HG02852 (cell line): ENCODE measurements at regions not wholly inside any gene's neighbourhood (a gene's known extent, or its start where the extent isn't known, plus 50 kb on each side); places are given as distances from the start of the nearest gene placed in this dataset.
"Not testable (repeated sequence)": the region's sequence is repeated elsewhere in the genome, so short reads cannot be mapped to it uniquely, and the experiment has no call there.

Experiments
- ATAC-seq: cut with Tn5 transposase; IDR thresholded peaks from one replicate; pipeline ENCODE4 v1.9.1; 2021; ENCODE audit warnings: mild to moderate bottlenecking, moderate library complexity; ENCODE audit not compliant: unreplicated experiment

GRCh38 chr6:134585517-134585873, 267.6 kb upstream of the SGK1 start:
- no peak for ATAC-seq

- ATAC-seq = no peak
These were observed 267.1 kb upstream of the SGK1 start for GRCh38 chr6:134584847-134585516.

- no peak for ATAC-seq
These were observed 260.1 kb upstream of the SGK1 start for GRCh38 chr6:134577998-134578397.

- no peak for ATAC-seq
These were observed 257.3 kb upstream of the SGK1 start for GRCh38 chr6:134575221-134575620.

- ATAC-seq = no peak
These were observed 256.6 kb upstream of the SGK1 start for GRCh38 chr6:134574491-134574890.

- ATAC-seq = not testable (repeated sequence)
These were observed 252.1 kb upstream of the SGK1 start for GRCh38 chr6:134569996-134570395.

- no peak for ATAC-seq
These were observed 246.8 kb upstream of the SGK1 start for GRCh38 chr6:134564705-134565104.

GRCh38 chr6:134560019-134560418, 242.1 kb upstream of the SGK1 start:
- no peak for ATAC-seq

- ATAC-seq = no peak
These were observed 239.6 kb upstream of the SGK1 start for GRCh38 chr6:134557509-134557908.

GRCh38 chr6:134555672-134556071, 237.8 kb upstream of the SGK1 start:
- no peak for ATAC-seq

- no peak for ATAC-seq
These were observed 236.0 kb upstream of the SGK1 start for GRCh38 chr6:134553936-134554335.

GRCh38 chr6:134551245-134551960, 233.5 kb upstream of the SGK1 start:
- no peak for ATAC-seq

GRCh38 chr6:134550604-134551003, 232.7 kb upstream of the SGK1 start:
- ATAC-seq = no peak

- no peak for ATAC-seq
These were observed 231.9 kb upstream of the SGK1 start for GRCh38 chr6:134549854-134550253.

GRCh38 chr6:134546962-134547645, 229.2 kb upstream of the SGK1 start:
- ATAC-seq = no peak

GRCh38 chr6:134544737-134545136, 226.8 kb upstream of the SGK1 start:
- no peak for ATAC-seq

GRCh38 chr6:134543128-134543527, 225.2 kb upstream of the SGK1 start:
- ATAC-seq = no peak

GRCh38 chr6:134541001-134541400, 223.1 kb upstream of the SGK1 start:
- ATAC-seq = no peak

- no peak for ATAC-seq
These were observed 222.0 kb upstream of the SGK1 start for GRCh38 chr6:134539865-134540323.

GRCh38 chr6:134537765-134538164, 219.9 kb upstream of the SGK1 start:
- ATAC-seq = not testable (repeated sequence)

- no peak for ATAC-seq
These were observed 219.2 kb upstream of the SGK1 start for GRCh38 chr6:134537146-134537555.

GRCh38 chr6:134535831-134536230, 217.9 kb upstream of the SGK1 start:
- ATAC-seq = no peak
